Prostate gland (tissue), 2 donors: ENCODE measurements at regions not wholly inside any gene's neighbourhood (a gene's known extent, or its start where the extent isn't known, plus 50 kb on each side); places are given as distances from the start of the nearest gene placed in this dataset.

Experiments used
- DNase-seq: peaks from one replicate; pipeline ENCODE4 v3.0.0-alpha.2; 2019; ENCODE audit warnings: low spot score
- H3K27ac ChIP-seq, 2 donors: fragments of 200-600 bp; sonication (generic); 2 replicates each; pipeline ENCODE4 v1.5.1; 2017 to 2019
- H3K27me3 ChIP-seq: fragments of 200-600 bp; sonication (generic); replicated peaks from 2 replicates; pipeline ENCODE4 v1.5.1; 2019; ENCODE audit not compliant: insufficient read depth
- H3K36me3 ChIP-seq, 2 donors: fragments of 200-600 bp; sonication (generic); 1 replicate in 1 of 2; 2 replicates in 1 of 2; pipeline versions ENCODE4 v1.5.1 to v1.8.1; 2017 to 2019
- H3K4me1 ChIP-seq: fragments of 200-600 bp; sonication (generic); replicated peaks from 2 replicates; pipeline ENCODE4 v1.5.1; 2019
- H3K4me3 ChIP-seq, 2 donors: fragments of 200-600 bp; sonication (generic); 2 replicates each; pipeline ENCODE4 v1.5.1; 2017 to 2019
- H3K9me3 ChIP-seq: fragments of 200-600 bp; sonication (generic); 2 replicates; pipeline ENCODE4 v1.5.1; 2017
- POLR2A ChIP-seq: fragments of 450-650 bp; IDR thresholded peaks from one replicate; pipeline ENCODE4 v1.6.1; 2016; ENCODE audit warnings: antibody characterized with exemption, mild to moderate bottlenecking
- POLR2AphosphoS5 ChIP-seq: sonication (generic); formaldehyde crosslinking; IDR thresholded peaks from one replicate; pipeline ENCODE4 v1.6.1; 2017; ENCODE audit warnings: antibody characterized with exemption
- WGBS: methylation state at CpG from one replicate; pipeline ENCODE4 v1.1.5; 2018; 5-methylcytosine and 5-hydroxymethylcytosine counted together
- intact Hi-C: fragments of 100-400 bp; cut with DNase I; formaldehyde crosslinking; loops from one replicate; pipeline ENCODE4 v1.14.2; 2022
- TF ChIP-seq, protein P1 (sequence below), 4 experiments: fragments of 200-600 bp in 2 of 4; fragments of 450-650 bp in 2 of 4; sonication (generic) in 2 of 4; IDR thresholded peaks; 1 replicate in 3 of 4; 2 replicates in 1 of 4; pipeline ENCODE4 v1.5.1; 2016 to 2019; ENCODE audit warnings: antibody characterized with exemption in 4 of 4, mild to moderate bottlenecking in 2 of 4, moderate library complexity in 2 of 4

GRCh38 chr17:81345228-81346089, 49.8 kb upstream of the BAHCC1 start:
- Histone ChIP-seq H3K9me3 (no peaks in the 10 kb centered on the region), H3K4me1 (peaks cover 5% of the 10 kb centered on the region), H3K27ac (peak overlapping the region; percentile 99 to 100), H3K4me3 (peak overlapping the region; percentile 83 to 90), H3K36me3 (no peaks in the 10 kb centered on the region), H3K27me3 (no peaks in the 10 kb centered on the region)
- under 1% methylated on average over 48 of the region's 95 CpGs for WGBS
- DNase-seq: peak; percentile 77
- TF ChIP-seq POLR2A (peak; percentile 71), POLR2AphosphoS5 (no peak)
- TF ChIP-seq, protein P1, sequence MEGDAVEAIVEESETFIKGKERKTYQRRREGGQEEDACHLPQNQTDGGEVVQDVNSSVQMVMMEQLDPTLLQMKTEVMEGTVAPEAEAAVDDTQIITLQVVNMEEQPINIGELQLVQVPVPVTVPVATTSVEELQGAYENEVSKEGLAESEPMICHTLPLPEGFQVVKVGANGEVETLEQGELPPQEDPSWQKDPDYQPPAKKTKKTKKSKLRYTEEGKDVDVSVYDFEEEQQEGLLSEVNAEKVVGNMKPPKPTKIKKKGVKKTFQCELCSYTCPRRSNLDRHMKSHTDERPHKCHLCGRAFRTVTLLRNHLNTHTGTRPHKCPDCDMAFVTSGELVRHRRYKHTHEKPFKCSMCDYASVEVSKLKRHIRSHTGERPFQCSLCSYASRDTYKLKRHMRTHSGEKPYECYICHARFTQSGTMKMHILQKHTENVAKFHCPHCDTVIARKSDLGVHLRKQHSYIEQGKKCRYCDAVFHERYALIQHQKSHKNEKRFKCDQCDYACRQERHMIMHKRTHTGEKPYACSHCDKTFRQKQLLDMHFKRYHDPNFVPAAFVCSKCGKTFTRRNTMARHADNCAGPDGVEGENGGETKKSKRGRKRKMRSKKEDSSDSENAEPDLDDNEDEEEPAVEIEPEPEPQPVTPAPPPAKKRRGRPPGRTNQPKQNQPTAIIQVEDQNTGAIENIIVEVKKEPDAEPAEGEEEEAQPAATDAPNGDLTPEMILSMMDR (IDR thresholded peaks at IDR 0.05): peak in 2 of 4 experiments; percentile 33 to 46
- intact Hi-C loops: no loop called here
